ENCODE measurements at regions not wholly inside any gene's neighbourhood (a gene's known extent, or its start where the extent isn't known, plus 50 kb on each side); places are given as distances from the start of the nearest gene placed in this dataset.
A peak's percentile ranks its signal among the peaks of the same experiment; 100 is the strongest.

DNA sequence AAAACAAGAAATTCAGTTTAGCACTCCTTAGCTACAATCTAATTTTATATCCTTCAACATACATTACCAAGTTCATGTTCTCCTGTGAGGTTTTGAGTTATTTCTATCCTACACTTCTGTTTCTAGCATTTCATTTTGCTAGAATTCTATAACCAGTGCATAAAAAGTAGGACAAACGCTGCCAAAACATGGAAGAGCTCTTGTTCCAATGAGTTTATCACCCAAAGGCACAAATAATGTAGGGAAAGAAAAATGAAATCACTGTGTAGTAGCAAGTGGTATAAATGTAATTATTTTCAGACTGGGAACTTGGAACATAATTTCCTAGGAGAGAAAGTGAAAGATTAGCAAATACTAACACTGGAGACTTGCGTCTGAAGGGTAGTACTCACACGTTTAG lies 413.3 kb upstream of the NRSN1 start:
- Histone ChIP-seq H3K4me3 (ENCODE audit: low read length, poor library complexity, severe bottlenecking) (no peak overlapping the region), H3K9me2 (replicated peaks; ENCODE audit: low read depth, low read length) (no peaks in the 10 kb centered on the region), H3K9me3 (ENCODE audit: insufficient read depth, low read depth, low read length) (no peaks in the 10 kb centered on the region), H2AFZ (ENCODE audit: low read length) (no peak overlapping the region), H3K4me2 (ENCODE audit: low read depth, low read length, poor library complexity, severe bottlenecking) (no peak overlapping the region), H3K4me1 (ENCODE audit: insufficient read depth, low read length, poor library complexity, severe bottlenecking) (no peaks in the 10 kb centered on the region), H3K27me3 (ENCODE audit: insufficient read depth, low read length, poor library complexity, severe bottlenecking) (no peaks in the 10 kb centered on the region), H3K9ac (ENCODE audit: low read depth, low read length, poor library complexity, severe bottlenecking) (no peak overlapping the region), H3F3A (ENCODE audit: low read depth) (no peaks in the 10 kb centered on the region), H3K36me3 (ENCODE audit: insufficient read depth, low read length) (no peaks in the 10 kb centered on the region), H3K79me2 (ENCODE audit: insufficient read depth, low read length) (no peaks in the 10 kb centered on the region), H4K20me1 (ENCODE audit: insufficient read depth, low read length, poor library complexity, severe bottlenecking) (no peaks in the 10 kb centered on the region)
- no peak for TF ChIP-seq EZH2phosphoT487 (IDR thresholded peaks at IDR 0.05; ENCODE audit: borderline replicate concordance)
- TF ChIP-seq, protein P1, sequence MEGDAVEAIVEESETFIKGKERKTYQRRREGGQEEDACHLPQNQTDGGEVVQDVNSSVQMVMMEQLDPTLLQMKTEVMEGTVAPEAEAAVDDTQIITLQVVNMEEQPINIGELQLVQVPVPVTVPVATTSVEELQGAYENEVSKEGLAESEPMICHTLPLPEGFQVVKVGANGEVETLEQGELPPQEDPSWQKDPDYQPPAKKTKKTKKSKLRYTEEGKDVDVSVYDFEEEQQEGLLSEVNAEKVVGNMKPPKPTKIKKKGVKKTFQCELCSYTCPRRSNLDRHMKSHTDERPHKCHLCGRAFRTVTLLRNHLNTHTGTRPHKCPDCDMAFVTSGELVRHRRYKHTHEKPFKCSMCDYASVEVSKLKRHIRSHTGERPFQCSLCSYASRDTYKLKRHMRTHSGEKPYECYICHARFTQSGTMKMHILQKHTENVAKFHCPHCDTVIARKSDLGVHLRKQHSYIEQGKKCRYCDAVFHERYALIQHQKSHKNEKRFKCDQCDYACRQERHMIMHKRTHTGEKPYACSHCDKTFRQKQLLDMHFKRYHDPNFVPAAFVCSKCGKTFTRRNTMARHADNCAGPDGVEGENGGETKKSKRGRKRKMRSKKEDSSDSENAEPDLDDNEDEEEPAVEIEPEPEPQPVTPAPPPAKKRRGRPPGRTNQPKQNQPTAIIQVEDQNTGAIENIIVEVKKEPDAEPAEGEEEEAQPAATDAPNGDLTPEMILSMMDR (conservative IDR thresholded peaks at IDR 0.05; ENCODE audit: low read length): no peak

DNA sequence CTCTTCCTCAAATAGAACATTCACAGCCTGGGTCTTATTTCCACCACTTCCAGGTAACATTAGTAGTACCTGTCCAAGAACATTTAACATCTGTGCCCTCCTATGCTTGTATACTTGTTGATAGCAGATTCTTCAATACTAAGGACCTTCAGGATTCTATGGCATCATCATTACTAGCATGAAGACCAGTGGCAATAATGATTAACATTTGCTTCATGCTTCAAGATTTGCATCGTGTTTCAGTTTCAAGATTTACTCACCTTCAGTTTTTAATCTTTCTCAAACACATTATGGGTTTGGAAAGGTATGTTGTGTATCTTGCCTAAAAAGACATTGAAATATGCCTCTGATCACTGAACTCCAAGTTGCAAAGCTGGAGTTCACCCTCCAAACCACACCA lies 412.8 kb upstream of the NRSN1 start:
- Histone ChIP-seq H3K4me2 (ENCODE audit: low read depth, low read length, poor library complexity, severe bottlenecking) (no peak overlapping the region), H3F3A (ENCODE audit: low read depth) (no peaks in the 10 kb centered on the region), H3K27me3 (ENCODE audit: insufficient read depth, low read length, poor library complexity, severe bottlenecking) (no peaks in the 10 kb centered on the region), H3K9me2 (replicated peaks; ENCODE audit: low read depth, low read length) (no peaks in the 10 kb centered on the region), H3K9ac (ENCODE audit: low read depth, low read length, poor library complexity, severe bottlenecking) (no peak overlapping the region), H4K20me1 (ENCODE audit: insufficient read depth, low read length, poor library complexity, severe bottlenecking) (no peaks in the 10 kb centered on the region), H3K36me3 (ENCODE audit: insufficient read depth, low read length) (no peaks in the 10 kb centered on the region), H2AFZ (ENCODE audit: low read length) (no peak overlapping the region), H3K4me1 (ENCODE audit: insufficient read depth, low read length, poor library complexity, severe bottlenecking) (no peaks in the 10 kb centered on the region), H3K9me3 (ENCODE audit: insufficient read depth, low read depth, low read length) (no peaks in the 10 kb centered on the region), H3K79me2 (ENCODE audit: insufficient read depth, low read length) (no peaks in the 10 kb centered on the region), H3K4me3 (ENCODE audit: low read length, poor library complexity, severe bottlenecking) (no peak overlapping the region)
- TF ChIP-seq EZH2phosphoT487 (IDR thresholded peaks at IDR 0.05; ENCODE audit: borderline replicate concordance): no peak

DNA sequence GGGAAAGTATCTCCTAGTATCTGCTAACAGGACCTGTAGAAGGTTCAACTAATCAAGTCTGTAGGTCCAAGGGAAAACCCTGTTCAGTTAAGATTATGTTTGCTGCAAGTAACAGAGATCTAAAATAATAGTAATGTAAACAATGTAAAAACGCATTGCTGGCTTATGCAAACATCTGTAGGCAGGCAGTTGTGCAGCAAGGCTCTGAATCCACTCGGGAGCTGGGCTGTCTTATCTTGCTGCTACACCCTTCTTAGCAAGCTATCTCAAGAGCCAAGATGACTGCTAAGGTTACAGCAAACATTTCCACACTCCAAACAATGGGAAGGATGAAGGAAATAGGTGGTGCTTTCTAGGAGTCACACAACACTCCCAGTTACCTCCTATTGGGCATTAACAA lies 397.3 kb upstream of the NRSN1 start:
- H4K20me1 ChIP-seq (ENCODE audit: insufficient read depth, low read length, poor library complexity, severe bottlenecking): no peaks in the 10 kb centered on the region

DNA sequence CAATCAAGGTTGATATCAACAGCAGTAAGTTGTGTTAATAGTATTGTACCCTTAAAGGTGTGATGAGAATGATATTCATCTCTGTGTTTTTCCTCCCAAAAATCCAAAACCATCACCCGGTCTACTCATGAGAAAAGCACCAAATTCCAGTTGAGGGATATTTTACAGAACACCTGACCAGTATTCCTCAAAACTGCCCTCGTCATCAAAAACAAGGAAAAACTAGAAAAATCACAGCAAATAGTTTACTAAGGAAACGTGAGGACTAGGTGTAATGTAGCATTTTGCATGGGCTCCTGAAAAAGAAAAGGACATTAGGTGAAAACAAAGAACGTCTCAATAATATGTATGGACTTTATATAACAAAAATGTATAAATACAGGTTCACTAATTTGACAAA lies 394.4 kb upstream of the NRSN1 start:
- Histone ChIP-seq H4K20me1 (ENCODE audit: insufficient read depth, low read length, poor library complexity, severe bottlenecking) (no peaks in the 10 kb centered on the region), H3K4me1 (ENCODE audit: insufficient read depth, low read length, poor library complexity, severe bottlenecking) (no peaks in the 10 kb centered on the region), H3K4me3 (ENCODE audit: low read length, poor library complexity, severe bottlenecking) (no peak overlapping the region), H2AFZ (ENCODE audit: low read length) (no peak overlapping the region), H3K36me3 (ENCODE audit: insufficient read depth, low read length) (no peaks in the 10 kb centered on the region), H3K79me2 (ENCODE audit: insufficient read depth, low read length) (no peaks in the 10 kb centered on the region), H3K9ac (ENCODE audit: low read depth, low read length, poor library complexity, severe bottlenecking) (no peak overlapping the region), H3K9me2 (replicated peaks; ENCODE audit: low read depth, low read length) (no peaks in the 10 kb centered on the region), H3K9me3 (ENCODE audit: insufficient read depth, low read depth, low read length) (no peaks in the 10 kb centered on the region), H3K27me3 (ENCODE audit: insufficient read depth, low read length, poor library complexity, severe bottlenecking) (no peaks in the 10 kb centered on the region), H3F3A (ENCODE audit: low read depth) (no peaks in the 10 kb centered on the region), H3K4me2 (ENCODE audit: low read depth, low read length, poor library complexity, severe bottlenecking) (no peak overlapping the region)
- TF ChIP-seq, protein P1 (conservative IDR thresholded peaks at IDR 0.05; ENCODE audit: low read length): no peak
- no peak for TF ChIP-seq EZH2phosphoT487 (IDR thresholded peaks at IDR 0.05; ENCODE audit: borderline replicate concordance)

More for the DNA sequence above, 397.3 kb upstream of the NRSN1 start:
- H3F3A ChIP-seq (ENCODE audit: low read depth): no peaks in the 10 kb centered on the region
- no peak overlapping the region for H3K4me3 ChIP-seq (ENCODE audit: low read length, poor library complexity, severe bottlenecking)
- no peak overlapping the region for H3K4me2 ChIP-seq (ENCODE audit: low read depth, low read length, poor library complexity, severe bottlenecking)
- H2AFZ ChIP-seq (ENCODE audit: low read length): peak overlapping the region; percentile 39; the same call in 1 of the 2 replicates
- no peaks in the 10 kb centered on the region for H3K4me1 ChIP-seq (ENCODE audit: insufficient read depth, low read length, poor library complexity, severe bottlenecking)
- H3K36me3 ChIP-seq (ENCODE audit: insufficient read depth, low read length): no peaks in the 10 kb centered on the region
- no peaks in the 10 kb centered on the region for H3K9me2 ChIP-seq (replicated peaks; ENCODE audit: low read depth, low read length)
- TF ChIP-seq EZH2phosphoT487 (IDR thresholded peaks at IDR 0.05; ENCODE audit: borderline replicate concordance): no peak
- TF ChIP-seq, protein P1 (conservative IDR thresholded peaks at IDR 0.05; ENCODE audit: low read length): no peak
- H3K79me2 ChIP-seq (ENCODE audit: insufficient read depth, low read length): no peaks in the 10 kb centered on the region
- H3K9ac ChIP-seq (ENCODE audit: low read depth, low read length, poor library complexity, severe bottlenecking): no peak overlapping the region
- H3K9me3 ChIP-seq (ENCODE audit: insufficient read depth, low read depth, low read length): no peaks in the 10 kb centered on the region
- no peaks in the 10 kb centered on the region for H3K27me3 ChIP-seq (ENCODE audit: insufficient read depth, low read length, poor library complexity, severe bottlenecking)

Data from Loucy (cell line).